Breast epithelium (tissue), 3 donors: ENCODE measurements at regions not wholly inside any gene's neighbourhood (a gene's known extent, or its start where the extent isn't known, plus 50 kb on each side); places are given as distances from the start of the nearest gene placed in this dataset.

Experiments used
- CTCF ChIP-seq, 3 donors: fragments of 450-650 bp; IDR thresholded peaks; one replicate each; pipeline ENCODE4 v1.5.1; 2016 to 2017; ENCODE audit warnings: antibody characterized with exemption in 3 of 3, mild to moderate bottlenecking in 3 of 3, moderate library complexity in 3 of 3
- POLR2AphosphoS5 ChIP-seq, 3 donors: sonication (generic); formaldehyde crosslinking; IDR thresholded peaks; one replicate each; pipeline ENCODE4 v1.6.1; 2017; ENCODE audit warnings: antibody characterized with exemption in 3 of 3

DNA sequence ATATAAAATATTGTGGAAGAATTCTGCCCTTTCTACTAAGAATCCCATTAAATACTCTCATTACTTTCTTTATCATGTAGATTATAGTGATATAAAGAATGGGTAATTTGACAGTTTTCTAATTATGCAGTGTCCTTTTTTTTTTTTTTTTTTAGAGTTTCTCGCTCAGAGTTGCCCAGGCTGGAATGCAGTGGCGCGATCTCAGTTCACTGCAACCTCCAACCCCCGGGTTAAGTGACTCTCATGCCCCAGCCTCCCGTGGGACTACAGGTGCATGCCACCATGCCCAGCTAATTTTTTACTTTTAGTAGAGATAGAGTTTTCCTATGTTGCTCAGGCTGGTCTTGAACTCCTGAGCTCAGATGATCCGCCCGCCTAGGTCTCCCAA is 1143.4 kb upstream of the SORCS1 start:
- TF ChIP-seq CTCF (IDR thresholded peaks at IDR 0.05) (no peak), POLR2AphosphoS5 (IDR thresholded peaks at IDR 0.05) (no peak)
